Esophagus (tissue), 2 donors: ENCODE measurements at regions not wholly inside any gene's neighbourhood (a gene's known extent, or its start where the extent isn't known, plus 50 kb on each side); places are given as distances from the start of the nearest gene placed in this dataset.
"Not testable (repeated sequence)": the region's sequence is repeated elsewhere in the genome, so short reads cannot be mapped to it uniquely, and the experiment has no call there.

Source experiments
- H3K27ac ChIP-seq, 2 donors: one replicate each; pipeline ENCODE4 v1.5.1; 2013; ENCODE audit warnings: low read depth in 2 of 2, mild to moderate bottlenecking in 2 of 2, inconsistent platforms in 1 of 2, low read length in 1 of 2, moderate library complexity in 1 of 2
- H3K27me3 ChIP-seq, 2 donors: one replicate each; pipeline ENCODE4 v1.6.1; 2013; ENCODE audit warnings: low read length in 2 of 2, control low read depth in 1 of 2, mild to moderate bottlenecking in 1 of 2; ENCODE audit not compliant: insufficient read depth in 2 of 2, control insufficient read depth in 1 of 2
- H3K36me3 ChIP-seq, 2 donors: one replicate each; pipeline ENCODE4 v1.6.1; 2013; ENCODE audit warnings: low read length in 1 of 2; ENCODE audit not compliant: control insufficient read depth in 2 of 2, insufficient read depth in 2 of 2
- H3K4me1 ChIP-seq, 2 donors: one replicate each; pipeline ENCODE4 v1.6.1; 2013; ENCODE audit warnings: low read length in 1 of 2; ENCODE audit not compliant: control insufficient read depth in 2 of 2, insufficient read depth in 2 of 2
- H3K4me3 ChIP-seq, 2 donors: one replicate each; pipeline ENCODE4 v1.5.1; 2013; ENCODE audit warnings: low read length in 2 of 2, mild to moderate bottlenecking in 2 of 2, low read depth in 1 of 2, moderate library complexity in 1 of 2
- H3K9me3 ChIP-seq, 2 donors: one replicate each; pipeline ENCODE4 v1.6.1; 2013; ENCODE audit warnings: mild to moderate bottlenecking in 2 of 2, low read depth in 1 of 2, low read length in 1 of 2, moderate library complexity in 1 of 2; ENCODE audit not compliant: control insufficient read depth in 2 of 2, insufficient read depth in 1 of 2
- WGBS, 2 donors: extraction: QIAGEN DNeasy Blood & Tissue Kit; methylation state at CpG; one replicate each; pipeline ENCODE4 v1.1.7; 2013; 5-methylcytosine and 5-hydroxymethylcytosine counted together
- donor health status: healthy with polysubstance abuse.
- donor health status: Bipolar disorder and iron deficiency.

- Histone ChIP-seq H3K4me3 (no peak overlapping the region), H3K4me1 (no peaks in the 10 kb centered on the region), H3K27ac (no peak overlapping the region), H3K36me3 (no peaks in the 10 kb centered on the region), H3K9me3 (peaks cover 6 to 17% of the 10 kb centered on the region in 2 donors), H3K27me3 (no peaks in the 10 kb centered on the region)
- WGBS, 2 donors = 92 to 95% methylated on average over 12 of the region's 12 CpGs
Observed at GRCh38 chr9:30575691-30576090, 1808.8 kb upstream of the ACO1 start.

GRCh38 chr9:30579810-30580209, 1804.6 kb upstream of the ACO1 start:
- Histone ChIP-seq H3K27ac (no peak overlapping the region), H3K36me3 (no peaks in the 10 kb centered on the region), H3K4me1 (no peaks in the 10 kb centered on the region), H3K4me3 (no peak overlapping the region), H3K27me3 (no peaks in the 10 kb centered on the region), H3K9me3 (peaks cover 0 to 10% of the 10 kb centered on the region in 2 donors)
- WGBS, 2 donors = 85 to 89% methylated on average over 1 of the region's 1 CpG

GRCh38 chr9:30582240-30582639, 1802.2 kb upstream of the ACO1 start:
- Histone ChIP-seq H3K9me3 (no peaks in the 10 kb centered on the region), H3K27me3 (no peaks in the 10 kb centered on the region), H3K27ac (no peak overlapping the region), H3K4me3 (no peak overlapping the region), H3K36me3 (no peaks in the 10 kb centered on the region), H3K4me1 (no peaks in the 10 kb centered on the region)
- WGBS, 2 donors = 67 to 71% methylated on average over 2 of the region's 2 CpGs

GRCh38 chr9:30584559-30584958, 1799.9 kb upstream of the ACO1 start:
- Histone ChIP-seq H3K27ac (no peak overlapping the region), H3K36me3 (no peaks in the 10 kb centered on the region), H3K27me3 (no peaks in the 10 kb centered on the region), H3K9me3 (no peaks in the 10 kb centered on the region), H3K4me1 (no peaks in the 10 kb centered on the region), H3K4me3 (no peak overlapping the region)
- WGBS, 2 donors = 54 to 69% methylated on average over 2 of the region's 2 CpGs

- WGBS, 2 donors = 51 to 63% methylated on average over 1 of the region's 1 CpG
- no peak overlapping the region for H3K27ac ChIP-seq
Observed at GRCh38 chr9:30591461-30591860, 1793.0 kb upstream of the ACO1 start.

DNA sequence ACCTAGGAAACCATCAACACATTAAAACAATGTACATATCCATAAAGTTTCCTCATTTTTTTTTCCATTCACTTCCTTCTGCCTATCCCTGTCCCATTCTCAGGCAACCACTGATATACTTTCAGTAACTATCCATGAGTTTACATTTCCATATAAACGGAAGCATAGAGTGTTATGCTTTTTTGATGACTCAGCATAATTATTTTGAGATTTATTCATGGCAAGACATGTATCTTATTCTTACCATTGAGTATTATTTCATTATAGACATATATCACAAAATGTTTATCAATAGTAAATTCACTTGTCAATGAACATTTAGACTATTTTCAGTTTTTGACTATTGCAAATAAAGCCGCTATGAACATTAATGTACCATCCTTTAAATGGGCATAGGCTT, 1786.8 kb upstream of the ACO1 start:
- Histone ChIP-seq H3K4me3 (no peak overlapping the region), H3K36me3 (no peaks in the 10 kb centered on the region), H3K4me1 (no peaks in the 10 kb centered on the region), H3K9me3 (no peaks in the 10 kb centered on the region), H3K27me3 (no peaks in the 10 kb centered on the region), H3K27ac (no peak overlapping the region)
- WGBS, 2 donors = 82 to 85% methylated on average over 2 of the region's 2 CpGs

More at GRCh38 chr9:30591461-30591860, 1793.0 kb upstream of the ACO1 start:
- no peaks in the 10 kb centered on the region for H3K4me1 ChIP-seq
- H3K9me3 ChIP-seq = no peaks in the 10 kb centered on the region
- H3K27me3 ChIP-seq = no peaks in the 10 kb centered on the region
- H3K36me3 ChIP-seq = no peaks in the 10 kb centered on the region
- no peak overlapping the region for H3K4me3 ChIP-seq

DNA sequence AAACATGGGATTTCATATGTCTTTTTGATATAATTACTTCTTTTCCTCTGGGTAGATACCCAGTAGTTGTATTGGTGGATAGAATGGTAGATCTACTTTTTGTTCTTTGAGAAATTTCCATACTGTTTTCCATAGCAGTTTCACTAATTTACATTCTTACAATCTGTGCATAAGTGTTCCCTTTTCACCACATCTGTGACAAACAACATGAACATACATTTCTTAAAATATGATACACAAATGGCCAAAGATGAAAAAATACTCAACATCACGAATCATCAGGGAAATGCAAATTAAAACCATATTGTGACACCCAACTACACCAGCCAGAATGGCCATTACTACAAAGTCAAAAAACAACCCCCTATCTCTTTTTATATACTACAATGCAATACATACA, 1778.5 kb upstream of the ACO1 start:
- WGBS, 2 donors = 65 to 70% methylated on average over 1 of the region's 1 CpG
- Histone ChIP-seq H3K27ac (no peak overlapping the region), H3K4me1 (no peaks in the 10 kb centered on the region), H3K9me3 (no peaks in the 10 kb centered on the region), H3K27me3 (no peaks in the 10 kb centered on the region), H3K36me3 (no peaks in the 10 kb centered on the region), H3K4me3 (no peak overlapping the region)

- Histone ChIP-seq H3K9me3 (no peaks in the 10 kb centered on the region), H3K27me3 (no peaks in the 10 kb centered on the region), H3K36me3 (no peaks in the 10 kb centered on the region), H3K4me3 (no peak overlapping the region), H3K4me1 (no peaks in the 10 kb centered on the region), H3K27ac (no peak overlapping the region)
- 47 to 62% methylated on average over 1 of the region's 1 CpG for WGBS, 2 donors
Observed at GRCh38 chr9:30609713-30610112, 1774.7 kb upstream of the ACO1 start.

DNA sequence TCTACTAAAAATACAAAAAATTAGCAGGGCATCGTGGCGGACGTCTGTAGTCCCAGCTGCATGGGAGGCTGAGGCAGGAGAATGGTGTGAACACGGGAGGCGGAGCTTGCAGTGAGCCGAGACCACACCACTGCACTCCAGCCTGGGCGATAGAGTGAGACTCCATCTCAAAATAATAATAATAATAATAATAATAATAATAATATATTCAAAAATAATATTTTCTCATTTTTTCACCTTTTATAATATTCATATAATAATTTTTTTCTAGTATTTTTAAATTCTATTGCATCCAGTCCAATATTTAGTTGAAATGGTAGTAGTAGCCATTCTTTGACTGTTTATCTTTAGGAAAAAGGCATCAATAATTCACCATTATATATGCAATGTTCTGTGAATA, 1767.7 kb upstream of the ACO1 start:
- not testable (repeated sequence) for H3K27ac ChIP-seq, H3K36me3 ChIP-seq, H3K27me3 ChIP-seq, H3K9me3 ChIP-seq, H3K4me1 ChIP-seq, H3K4me3 ChIP-seq
- 87 to 92% methylated on average over 7 of the region's 7 CpGs for WGBS, 2 donors

DNA sequence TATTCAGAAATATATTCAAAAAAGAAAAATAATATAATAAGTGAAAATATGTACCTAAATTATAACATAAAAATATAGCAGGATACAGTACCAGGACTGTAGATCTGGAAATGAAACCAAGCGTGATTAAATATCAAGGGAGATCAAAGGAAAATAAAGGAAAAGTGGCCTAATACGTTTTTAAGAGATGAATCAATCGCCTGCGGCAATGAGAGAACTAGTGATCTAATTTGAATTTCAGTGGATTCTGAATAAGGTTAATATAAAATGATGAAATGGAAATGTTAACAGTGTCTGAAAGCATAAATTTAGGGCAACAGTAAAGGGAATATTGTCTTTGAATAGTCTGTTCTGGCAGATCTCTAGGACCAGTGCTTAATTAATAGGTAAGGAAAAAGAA, 1761.9 kb upstream of the ACO1 start:
- Histone ChIP-seq H3K9me3 (no peaks in the 10 kb centered on the region), H3K4me1 (no peaks in the 10 kb centered on the region)
- 79 to 80% methylated on average over 4 of the region's 4 CpGs for WGBS, 2 donors

More for the DNA sequence above, 1761.9 kb upstream of the ACO1 start:
- no peak overlapping the region for H3K27ac ChIP-seq
- no peaks in the 10 kb centered on the region for H3K36me3 ChIP-seq
- H3K27me3 ChIP-seq = no peaks in the 10 kb centered on the region
- H3K4me3 ChIP-seq = no peak overlapping the region
